Hematopoietic multipotent progenitor cell treated with erythropoietin and hydrocortisone succinate and interleukin-3 and kit ligand, for 4 days (in vitro differentiated cells): ENCODE measurements at regions not wholly inside any gene's neighbourhood (a gene's known extent, or its start where the extent isn't known, plus 50 kb on each side); places are given as distances from the start of the nearest gene placed in this dataset.

Experiments used
- DNase-seq: peaks from one replicate; pipeline ENCODE4 v3.0.0-alpha.2; 2015

DNA sequence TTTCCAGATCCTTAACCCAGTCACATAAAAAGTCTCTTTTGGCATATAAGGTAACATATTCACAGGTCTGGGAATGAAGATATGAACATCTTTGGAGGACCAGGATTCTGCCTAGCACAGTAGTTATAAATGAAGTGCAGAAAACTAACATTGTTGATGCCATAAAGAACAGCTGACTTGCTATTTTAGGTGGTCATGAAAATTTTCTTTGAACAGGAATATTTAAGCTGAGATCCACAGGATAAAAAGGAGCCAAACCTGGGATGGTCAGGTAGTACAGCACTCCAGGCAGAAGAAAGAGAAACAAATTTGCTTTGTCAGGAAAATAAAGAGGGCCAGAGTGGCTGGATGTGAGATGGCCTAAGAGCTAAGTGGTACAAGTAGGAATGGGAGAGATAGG lies 80.0 kb downstream of the CENPW start:
- DNase-seq, result no peak

DNA sequence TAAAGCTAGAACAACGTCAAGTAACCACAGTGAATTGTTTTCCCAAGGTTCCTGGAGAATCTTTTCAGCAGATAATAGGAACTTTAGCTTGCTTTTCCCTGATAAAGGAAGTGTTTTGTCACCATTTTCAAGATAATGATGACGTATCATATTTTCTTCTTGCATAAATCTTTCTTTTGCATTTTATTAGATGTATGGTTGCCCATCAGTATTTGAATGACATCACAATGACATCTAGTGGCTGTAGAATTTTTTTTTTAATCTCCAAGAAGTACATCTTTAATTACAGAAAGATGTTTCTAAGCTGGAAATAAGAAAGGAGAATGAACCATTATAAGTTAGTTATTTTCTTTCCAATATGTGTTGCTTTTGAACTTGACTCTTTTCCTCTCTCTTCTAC lies 83.0 kb downstream of the CENPW start:
- peak; percentile 24 for DNase-seq

DNA sequence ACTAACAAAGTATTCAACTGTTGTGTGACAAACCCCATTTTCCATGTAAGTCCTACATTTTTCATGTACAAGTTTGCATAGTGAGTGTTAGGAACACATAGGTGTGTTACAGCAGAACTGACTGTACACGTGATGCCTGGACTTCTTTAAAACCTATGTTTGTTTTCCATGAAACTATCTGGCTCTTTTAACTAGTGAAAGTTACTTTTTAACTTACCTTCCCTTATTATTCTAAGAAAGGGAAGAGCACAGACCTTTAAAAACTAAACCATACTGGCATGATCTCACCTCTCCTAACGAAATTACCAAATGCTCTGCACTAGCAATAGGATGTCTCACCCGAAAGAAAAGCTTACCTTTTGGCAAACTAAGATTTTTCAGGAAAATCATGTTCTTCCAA lies 87.8 kb downstream of the CENPW start:
- DNase-seq, result no peak

DNA sequence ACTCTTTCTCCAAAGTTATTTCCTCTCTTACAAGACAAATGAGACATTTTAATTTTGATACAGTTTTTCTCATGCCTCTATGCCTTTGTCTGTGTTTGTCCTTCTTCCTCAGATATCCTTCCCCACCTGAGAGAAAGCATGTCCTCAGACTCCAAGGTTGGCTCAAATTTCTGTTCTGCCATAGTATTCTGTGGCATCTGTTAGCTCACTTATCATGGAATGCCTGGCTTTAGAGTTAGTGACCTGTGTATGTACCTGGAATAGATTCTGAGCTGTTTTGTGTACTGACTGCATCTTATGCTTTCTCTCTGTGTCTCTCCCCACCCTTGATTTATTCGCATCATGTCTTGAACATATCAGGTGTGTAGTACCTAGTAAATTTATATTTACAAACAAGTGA lies 90.0 kb downstream of the CENPW start:
- no peak for DNase-seq

DNA sequence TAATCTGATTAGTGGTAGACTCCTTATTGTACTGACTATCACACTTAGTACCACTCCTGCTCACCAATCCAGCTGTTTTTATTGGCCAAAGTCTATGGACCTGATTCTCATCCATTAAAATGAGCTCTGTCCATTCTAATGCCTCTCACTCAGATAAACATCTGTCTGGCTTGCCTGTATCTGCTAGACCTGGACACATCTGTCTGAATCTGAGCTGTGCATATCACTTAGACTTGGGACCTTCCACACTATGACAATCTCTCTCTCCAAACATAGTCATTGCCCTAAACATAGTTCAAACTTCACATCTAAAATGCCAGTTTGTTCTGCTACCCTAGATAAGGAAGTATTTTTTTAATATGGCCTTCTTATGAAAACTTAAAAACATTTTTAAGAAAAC lies 92.6 kb downstream of the CENPW start:
- no peak for DNase-seq

DNA sequence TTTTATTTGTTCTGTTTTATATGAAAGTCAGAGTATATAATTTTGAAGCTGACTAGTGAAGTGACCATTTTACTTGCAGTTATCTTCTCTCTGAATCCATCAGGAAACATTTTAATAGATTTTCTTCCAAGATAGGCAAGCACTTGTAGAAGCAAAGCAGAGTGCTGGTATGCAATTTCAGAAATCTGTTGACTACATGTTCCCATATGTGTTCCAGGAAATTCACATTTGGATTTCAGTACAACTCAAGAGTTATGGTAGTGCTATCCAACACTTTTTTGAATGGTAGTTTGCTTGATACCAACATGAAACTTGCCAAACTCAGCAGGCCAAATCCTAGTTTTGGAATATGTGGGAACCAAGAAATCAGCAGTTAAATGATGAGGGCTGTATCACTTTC lies 94.0 kb downstream of the CENPW start:
- no peak for DNase-seq

DNA sequence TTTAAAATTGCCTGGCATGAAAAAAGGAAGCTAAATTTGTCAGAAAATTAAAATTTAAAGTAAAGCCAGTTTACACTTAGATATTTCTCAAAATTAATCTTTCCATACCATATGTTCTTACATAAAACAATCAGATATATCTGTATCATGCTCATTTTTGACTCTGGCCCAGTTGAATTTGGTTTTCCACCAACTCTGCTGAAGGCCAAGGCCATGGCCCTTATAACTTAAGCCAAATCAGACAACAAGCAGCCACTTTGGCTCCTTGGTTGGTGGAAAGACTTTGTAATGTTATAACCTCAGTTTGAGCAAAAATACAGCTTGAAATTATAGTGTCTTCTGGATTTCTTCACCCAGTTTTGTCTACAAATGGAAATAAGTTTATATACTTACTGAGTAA lies 97.3 kb downstream of the CENPW start:
- DNase-seq, result no peak

DNA sequence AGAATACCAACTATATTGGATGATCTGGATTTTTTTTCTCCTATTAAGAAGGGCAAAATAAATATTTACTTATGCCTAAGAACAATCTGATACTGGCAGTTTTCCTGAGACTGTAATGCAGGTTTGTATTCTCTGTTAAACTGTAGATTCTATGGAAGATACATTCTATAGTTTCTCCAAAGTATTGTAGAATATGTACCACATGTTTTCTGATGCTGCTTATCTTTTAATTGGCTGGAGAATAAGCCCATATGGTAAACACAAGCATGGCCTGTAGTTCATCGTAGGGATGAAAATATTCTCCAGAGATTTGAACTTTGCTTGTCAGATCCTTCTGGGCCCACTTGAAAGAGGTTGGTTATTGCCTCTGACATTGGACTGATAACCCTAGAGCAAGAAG lies 99.1 kb downstream of the CENPW start:
- no peak for DNase-seq

DNA sequence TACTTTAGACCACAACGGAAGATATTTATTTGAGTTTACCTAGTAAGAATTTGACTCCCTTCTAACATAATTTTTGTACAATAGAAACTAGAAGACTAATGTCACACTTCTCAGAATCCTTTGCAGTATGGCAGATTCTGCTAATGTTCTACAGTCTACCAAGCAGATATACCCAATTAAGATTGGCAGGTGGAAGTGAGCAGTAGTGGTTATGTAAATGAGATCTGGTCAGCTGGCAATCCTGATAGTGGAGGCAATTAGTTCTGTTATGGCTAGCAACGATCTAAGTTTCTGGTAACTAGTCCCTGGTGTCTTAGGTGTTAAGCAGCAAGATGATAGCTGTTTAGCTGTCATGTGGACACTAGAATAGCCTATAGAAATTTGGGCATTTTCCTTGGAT lies 101.0 kb downstream of the CENPW start:
- no peak for DNase-seq

DNA sequence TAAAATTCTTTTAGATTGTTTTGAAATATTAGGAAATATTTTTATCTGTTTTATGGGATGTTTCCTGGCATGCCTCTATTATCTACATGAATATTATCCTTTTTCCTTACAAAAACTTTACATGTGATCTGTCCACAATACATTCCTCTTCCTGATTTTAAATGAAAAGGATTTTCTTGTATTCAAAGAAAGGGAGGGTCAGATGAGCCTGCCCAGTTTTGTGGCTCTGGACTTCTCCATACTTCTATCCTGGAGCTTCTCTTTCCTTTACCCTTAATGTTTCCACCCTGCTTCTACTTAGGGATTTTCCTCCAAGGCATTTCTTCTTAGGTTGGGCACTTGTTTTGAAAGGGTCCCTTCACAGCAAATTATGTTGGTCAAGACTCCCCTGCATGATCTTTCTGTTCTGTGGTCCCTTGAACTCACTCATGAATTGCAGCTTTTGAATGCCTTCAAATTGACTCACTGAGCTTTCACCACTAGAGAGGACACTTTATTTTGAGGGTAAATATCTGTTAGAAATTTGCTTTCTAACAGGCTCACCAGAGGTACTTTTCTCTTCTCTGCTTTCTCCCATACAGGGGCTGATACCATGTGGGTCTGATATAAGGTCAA lies 104.9 kb downstream of the CENPW start:
- DNase-seq, result no peak

DNA sequence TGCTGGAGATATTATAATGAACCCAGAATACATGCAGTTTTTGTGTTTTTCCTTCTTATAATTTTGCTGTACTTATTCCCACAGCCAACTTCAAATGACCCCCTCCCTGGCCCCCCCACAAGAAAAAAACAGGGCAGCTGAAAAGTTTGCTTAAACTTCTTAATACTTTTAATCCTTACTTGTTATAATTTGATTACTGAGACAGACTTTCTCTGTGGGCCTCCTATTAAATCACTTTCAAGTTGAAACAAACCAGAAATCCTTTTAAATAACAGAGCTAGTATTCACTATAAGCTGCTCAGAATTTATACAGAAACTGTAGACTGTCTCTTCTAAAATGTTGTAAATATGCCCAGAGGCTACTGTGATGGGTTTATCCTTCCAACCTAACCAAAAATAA lies 106.3 kb downstream of the CENPW start:
- no peak for DNase-seq

DNA sequence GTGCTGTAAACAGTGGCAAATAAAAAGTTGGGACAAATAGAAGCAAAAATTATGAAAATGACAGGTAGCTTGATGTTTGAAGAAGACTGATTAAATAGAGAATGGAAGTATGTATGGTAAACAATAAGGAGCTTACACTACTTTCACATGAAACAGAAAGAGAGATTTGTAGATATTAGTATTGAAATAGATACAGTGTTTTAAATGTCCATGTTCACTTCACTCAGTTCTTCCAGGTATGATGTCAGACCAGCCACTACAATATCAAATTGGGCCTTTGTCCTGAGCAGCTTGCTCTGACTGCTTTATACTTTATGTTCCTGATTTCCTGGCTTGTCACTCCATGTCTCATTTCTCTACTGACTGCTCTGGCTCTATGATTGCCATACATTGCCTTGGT lies 107.5 kb downstream of the CENPW start:
- no peak for DNase-seq

DNA sequence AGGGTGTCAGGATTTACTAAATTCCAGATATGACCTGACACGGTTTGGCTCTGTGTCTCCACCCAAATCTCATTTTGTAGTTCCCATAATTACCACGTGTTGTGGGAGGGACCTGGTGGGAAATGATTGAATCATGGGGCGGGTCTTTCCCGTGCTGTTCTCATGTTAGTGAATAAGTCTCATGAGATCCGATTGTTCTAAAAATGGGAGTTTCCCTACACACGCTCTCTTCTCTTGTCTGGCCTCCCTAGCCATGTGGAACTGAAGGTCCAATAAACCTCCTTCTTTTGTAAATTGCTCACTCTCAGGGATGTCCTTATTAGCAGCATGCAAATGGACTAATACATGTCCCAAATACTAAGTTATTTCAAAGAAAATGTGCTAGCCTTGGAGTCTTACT lies 121.1 kb downstream of the CENPW start:
- DNase-seq, result no peak

DNA sequence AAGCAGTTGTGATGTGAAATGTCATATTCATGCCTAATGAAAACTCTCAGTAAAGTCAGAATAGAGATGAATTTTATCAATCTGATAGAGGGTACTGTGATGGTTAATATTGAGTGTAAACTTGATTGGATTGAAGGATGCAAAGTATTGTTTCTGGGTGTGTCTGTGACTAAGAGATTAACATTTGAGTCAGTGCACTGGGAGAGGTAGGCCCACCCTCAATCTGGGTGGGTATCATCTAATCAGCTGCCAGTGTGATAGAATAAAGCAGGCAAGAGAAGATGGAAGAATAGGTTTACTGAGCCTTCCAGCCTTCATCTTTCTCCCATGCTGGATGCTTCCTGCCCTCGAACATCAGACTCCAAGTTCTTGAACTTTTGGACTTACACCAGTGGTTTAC lies 124.3 kb downstream of the CENPW start:
- no peak for DNase-seq

DNA sequence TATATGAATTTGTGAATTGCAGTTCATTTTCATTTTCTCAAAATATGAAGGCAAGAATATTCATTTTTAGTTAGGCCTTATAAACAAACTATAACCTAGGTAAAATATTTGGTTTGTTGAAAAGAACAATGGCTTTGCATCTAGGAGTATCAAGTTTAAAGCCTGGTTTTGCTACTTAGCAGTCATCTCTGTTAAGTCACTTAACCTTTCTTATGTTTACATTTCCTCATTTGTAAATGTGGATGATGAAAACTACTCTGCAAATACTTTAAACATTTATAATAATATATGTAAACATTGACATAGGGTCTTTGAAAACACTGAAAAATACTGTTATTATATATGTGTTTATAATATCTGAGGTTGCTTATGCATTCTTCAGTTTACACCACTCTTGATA lies 135.5 kb downstream of the CENPW start:
- no peak for DNase-seq

DNA sequence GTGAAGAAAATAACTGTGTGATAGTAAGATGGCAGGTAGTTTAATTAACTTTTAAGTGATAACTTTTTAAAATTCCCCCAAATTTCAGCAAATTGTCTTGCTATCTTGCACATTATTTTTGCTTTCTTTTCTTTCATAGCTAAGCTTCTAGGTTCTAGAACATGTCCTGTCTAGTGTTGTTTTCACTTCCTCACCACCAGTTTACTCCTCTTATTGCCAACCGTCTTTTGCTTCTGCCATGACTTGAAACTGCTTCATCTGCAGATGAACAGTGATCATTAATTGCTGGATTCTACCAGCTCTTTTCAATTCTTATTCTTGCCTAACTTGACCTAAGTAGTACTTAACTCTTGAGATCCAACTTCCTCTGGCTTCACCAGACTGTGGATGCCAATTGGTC lies 137.8 kb downstream of the CENPW start:
- no peak for DNase-seq

DNA sequence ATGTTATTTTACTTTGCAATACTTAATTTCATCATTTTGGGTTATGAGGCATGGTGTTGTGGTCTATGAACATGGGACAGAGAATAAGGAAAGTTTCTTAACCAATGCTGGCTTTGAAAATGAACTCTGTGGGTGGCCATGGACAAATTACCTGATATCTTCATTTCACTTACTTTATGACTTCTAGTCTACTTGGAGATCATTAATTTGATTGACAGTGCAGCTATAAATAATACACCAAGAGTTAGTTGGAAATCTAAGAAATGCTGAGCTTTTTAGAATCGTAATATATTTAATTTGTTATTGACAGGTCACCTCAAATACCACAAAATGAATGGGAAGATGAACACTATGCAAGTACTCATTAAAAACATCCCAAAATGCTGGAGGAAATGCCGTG lies 140.4 kb downstream of the CENPW start:
- DNase-seq, result no peak

DNA sequence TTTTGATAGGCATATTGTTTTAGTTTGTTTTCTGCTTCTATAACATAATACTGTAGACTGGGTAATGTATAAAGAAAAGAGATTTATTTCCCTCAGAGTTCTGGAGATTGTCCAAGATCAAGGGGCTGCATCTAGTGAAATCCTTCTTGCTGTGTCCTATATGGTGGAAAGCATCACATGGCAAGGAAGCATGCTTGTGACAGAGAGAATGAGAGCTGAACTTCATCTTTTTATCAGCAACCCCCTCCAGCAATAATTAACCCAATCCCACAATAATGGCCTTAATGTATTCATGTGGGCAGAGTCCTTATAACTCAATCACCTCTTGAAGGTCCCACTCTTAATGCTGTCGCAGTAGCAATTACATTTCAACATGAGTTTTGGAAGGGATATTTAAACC lies 141.4 kb downstream of the CENPW start:
- no peak for DNase-seq

DNA sequence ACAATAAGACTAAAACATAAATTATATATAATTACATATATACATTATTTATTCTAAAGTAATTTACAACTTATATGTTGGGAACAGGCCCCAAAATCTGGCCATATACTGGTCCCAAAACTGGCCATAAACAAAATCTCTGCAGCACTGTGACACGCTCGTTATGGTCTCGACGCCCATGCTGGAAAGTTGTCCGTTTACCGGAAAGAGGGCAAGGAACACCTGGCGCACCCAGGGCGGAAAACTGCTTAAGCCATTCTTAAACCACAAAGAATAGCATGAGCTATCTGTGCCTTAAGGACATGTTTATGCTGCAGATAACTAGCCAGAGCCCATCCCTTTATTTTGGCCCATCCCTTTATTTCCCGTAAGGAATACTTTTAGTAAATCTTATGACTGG lies 164.9 kb downstream of the CENPW start:
- no peak for DNase-seq

DNA sequence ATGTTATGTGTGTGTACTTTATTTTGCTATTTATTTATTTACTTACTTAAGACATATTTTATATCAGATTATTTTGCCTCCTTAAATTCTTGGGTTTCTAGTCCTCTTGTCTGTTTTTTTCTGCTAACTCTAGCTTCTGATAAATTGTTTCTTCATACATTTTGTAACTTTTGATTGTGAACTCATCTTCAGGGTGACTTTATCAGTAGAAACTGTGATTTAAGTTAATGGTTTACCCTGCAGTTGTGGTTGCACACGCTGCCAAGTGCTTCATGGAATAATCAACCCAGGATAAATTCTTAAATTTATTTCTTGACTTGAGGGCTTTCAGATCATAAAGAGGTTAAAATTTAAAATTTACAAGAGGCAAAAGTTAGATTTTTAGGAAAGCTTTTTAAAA lies 173.3 kb downstream of the CENPW start:
- no peak for DNase-seq

DNA sequence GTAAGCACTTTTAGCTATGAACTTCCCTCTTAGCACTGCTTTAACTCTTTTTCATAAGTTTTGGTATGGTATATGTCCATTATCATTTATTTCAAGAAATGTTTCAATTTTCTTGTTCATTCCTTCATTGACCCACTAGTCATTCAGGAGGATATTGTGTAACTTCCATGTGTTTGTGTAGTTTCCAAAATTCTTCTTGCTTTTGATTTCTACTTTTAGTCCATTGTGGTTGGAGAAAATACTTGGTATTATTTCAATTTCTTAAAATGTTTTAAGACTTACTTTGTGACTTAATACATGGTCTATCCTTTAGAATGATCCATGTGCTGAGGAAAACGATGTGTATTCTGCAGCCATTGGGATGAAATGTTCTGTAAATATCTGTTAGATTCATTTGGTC lies 176.5 kb downstream of the CENPW start:
- no peak for DNase-seq

DNA sequence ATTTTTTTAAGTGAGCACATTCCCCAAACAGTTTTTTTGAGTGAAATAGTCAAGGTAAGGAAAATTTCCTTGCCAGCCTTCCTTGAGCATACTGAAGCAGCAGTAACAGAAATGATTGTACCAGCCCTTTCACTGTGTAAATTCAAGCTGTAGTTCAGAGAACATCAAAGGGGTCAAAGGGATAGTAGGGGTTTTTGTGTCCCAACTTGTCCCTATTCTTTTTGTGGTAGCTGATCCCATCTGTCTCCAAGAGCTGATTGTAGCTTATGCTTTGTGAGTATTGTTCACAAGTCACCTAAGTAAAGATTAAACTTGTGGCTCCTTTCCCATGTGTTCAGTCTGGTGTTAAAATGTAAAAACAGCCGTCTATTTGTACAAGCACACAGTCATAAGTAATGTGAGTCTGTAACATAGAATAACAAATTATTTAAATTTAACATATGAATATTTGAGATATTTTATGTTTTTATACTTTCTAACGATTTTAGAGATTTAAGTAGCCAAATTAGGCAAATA lies 185.0 kb downstream of the CENPW start:
- no peak for DNase-seq

DNA sequence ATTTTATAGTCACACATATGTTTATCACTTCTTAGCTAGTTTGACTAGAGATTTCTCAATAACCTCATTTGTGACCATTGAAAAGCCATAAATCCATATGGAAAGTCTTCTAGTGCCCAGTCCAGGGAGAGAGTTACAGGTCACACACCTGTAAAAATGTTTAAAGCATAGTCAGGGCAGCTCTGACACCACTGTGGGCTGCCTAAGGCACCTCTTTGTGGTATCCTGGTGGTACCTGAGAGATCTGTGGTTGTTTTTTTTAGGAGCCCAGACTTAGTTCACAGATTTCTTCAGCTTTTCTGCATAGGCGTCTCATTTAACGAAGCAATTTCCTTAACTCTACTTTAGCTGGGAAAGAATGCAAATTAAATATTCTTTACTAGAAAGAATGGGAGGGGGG lies 186.6 kb downstream of the CENPW start:
- no peak for DNase-seq

DNA sequence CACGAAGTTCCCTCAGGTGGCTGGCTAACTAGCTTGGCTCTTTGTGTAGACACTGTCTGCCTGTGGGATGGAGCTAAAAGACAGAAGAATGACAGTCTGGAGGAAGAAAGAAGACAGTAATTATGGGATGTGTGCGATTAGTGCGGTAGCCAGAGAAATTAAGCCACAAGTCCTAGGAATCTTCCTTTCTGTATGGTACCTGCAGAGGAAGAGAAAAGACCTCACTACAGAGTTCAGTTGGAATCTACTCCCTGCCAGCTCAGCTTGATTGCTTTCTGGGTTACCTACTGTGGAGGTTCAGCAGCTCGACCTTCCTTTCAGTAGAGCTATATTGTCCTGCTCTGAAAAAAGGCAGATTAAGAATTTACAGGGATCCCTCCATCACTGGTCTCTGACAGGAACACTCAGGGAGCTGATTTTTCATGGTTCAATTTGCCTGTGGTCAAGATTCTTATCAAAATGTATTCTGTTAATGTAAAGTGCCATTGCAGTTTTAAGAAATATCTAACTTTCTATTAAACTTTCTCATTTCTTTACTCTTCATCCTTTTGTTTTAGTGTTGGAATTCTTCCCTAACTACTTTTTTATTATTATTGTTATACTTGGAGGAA lies 187.2 kb downstream of the CENPW start:
- no peak for DNase-seq

DNA sequence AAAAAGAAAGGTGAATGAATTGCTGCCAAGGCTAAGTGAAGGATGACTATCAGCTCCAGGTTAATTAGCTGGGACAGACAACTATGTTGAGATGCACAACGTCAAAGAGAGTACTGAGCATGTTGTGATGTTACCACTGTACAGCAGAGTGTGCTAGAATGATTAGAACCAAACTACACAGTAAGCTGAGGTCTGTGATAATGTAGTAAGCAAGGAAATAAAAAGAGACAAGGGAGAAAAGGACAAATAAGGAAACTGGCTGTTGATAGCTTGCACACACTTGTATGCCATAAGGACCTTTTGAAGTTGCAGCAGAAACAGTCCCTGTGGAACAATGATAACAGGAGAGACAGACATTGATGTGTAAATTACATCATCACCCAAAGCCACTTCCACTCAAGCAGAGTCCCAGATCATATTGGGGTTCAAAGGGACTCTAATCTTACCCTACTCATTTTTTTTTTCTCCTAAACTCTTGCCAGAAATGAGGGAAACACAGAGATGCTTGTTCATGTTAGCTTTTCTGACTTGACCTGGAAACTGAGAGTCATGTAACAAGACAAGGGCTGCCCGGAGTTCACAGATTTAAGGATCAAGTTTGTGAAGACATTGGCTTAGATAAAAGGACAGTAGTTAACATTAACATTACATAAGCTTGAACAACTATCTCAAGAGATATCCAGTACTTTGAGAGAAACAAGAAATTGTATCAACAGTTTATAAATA lies 189.9 kb downstream of the CENPW start:
- DNase-seq, result no peak
